Fibroblast of lung (primary cell): ENCODE measurements at regions not wholly inside any gene's neighbourhood (a gene's known extent, or its start where the extent isn't known, plus 50 kb on each side); places are given as distances from the start of the nearest gene placed in this dataset.

Experiments
- DNase-seq, 2 donors: peaks; one replicate each; pipeline versions ENCODE4 v3.0.0 to v3.0.0-alpha.2; 2010; ENCODE audit warnings: low read depth in 2 of 2
- H2AFZ ChIP-seq: 2 replicates; pipeline ENCODE4 v1.5.1; 2012; ENCODE audit warnings: low read length, control low read depth, inconsistent platforms
- H3K27ac ChIP-seq: 2 replicates; pipeline ENCODE4 v1.5.1; 2011; ENCODE audit warnings: low read length, control low read depth; ENCODE audit not compliant: insufficient read depth
- H3K27me3 ChIP-seq: 2 replicates; pipeline ENCODE4 v1.5.1; 2011; ENCODE audit warnings: mild to moderate bottlenecking, low read length; ENCODE audit not compliant: control insufficient read depth, insufficient read depth
- H3K36me3 ChIP-seq: 2 replicates; pipeline ENCODE4 v1.5.1; 2011; ENCODE audit warnings: low read length; ENCODE audit not compliant: control insufficient read depth, insufficient read depth
- H3K4me1 ChIP-seq: 2 replicates; pipeline ENCODE4 v1.5.1; 2011; ENCODE audit warnings: low read length; ENCODE audit not compliant: control insufficient read depth, insufficient read depth; ENCODE audit errors: extremely low read depth
- H3K4me2 ChIP-seq: 2 replicates; pipeline ENCODE4 v1.5.1; 2011; ENCODE audit warnings: low read length, control low read depth; ENCODE audit not compliant: insufficient read depth; ENCODE audit errors: extremely low read depth
- H3K4me3 ChIP-seq, 4 experiments: fragments of 200-600 bp in 1 of 4; sonication (generic) in 1 of 4; replicated peaks in 1 of 4; 2 replicates each; pipeline ENCODE4 v1.5.1; 2011 to 2016; ENCODE audit warnings: low read length in 4 of 4, low read depth in 3 of 4, mild to moderate bottlenecking in 3 of 4, control low read depth in 2 of 4, inconsistent platforms in 1 of 4, mixed read lengths in 1 of 4; ENCODE audit not compliant: insufficient read depth in 1 of 4; ENCODE audit errors: control extremely low read depth in 1 of 4
- H3K79me2 ChIP-seq: 2 replicates; pipeline ENCODE4 v1.5.1; 2012; ENCODE audit warnings: mild to moderate bottlenecking, low read length, inconsistent platforms; ENCODE audit not compliant: control insufficient read depth, insufficient read depth
- H3K9ac ChIP-seq: 2 replicates; pipeline ENCODE4 v1.5.1; 2011; ENCODE audit warnings: mild to moderate bottlenecking, low read length, control low read depth; ENCODE audit not compliant: insufficient read depth
- H3K9me3 ChIP-seq: 2 replicates; pipeline ENCODE4 v1.5.1; 2012; ENCODE audit warnings: low read depth, low read length; ENCODE audit not compliant: control insufficient read depth, insufficient read depth
- H4K20me1 ChIP-seq: 2 replicates; pipeline ENCODE4 v1.5.1; 2011; ENCODE audit warnings: low read length; ENCODE audit not compliant: control insufficient read depth, insufficient read depth; ENCODE audit errors: extremely low read depth
- EZH2 ChIP-seq: IDR thresholded peaks from 2 replicates; pipeline ENCODE4 v1.5.1; 2012; ENCODE audit warnings: low read length, control low read depth, mild to moderate bottlenecking; ENCODE audit errors: missing control alignments
- TF ChIP-seq, protein P1 (sequence below), 2 donors: IDR thresholded peaks in 1 of 2; conservative IDR thresholded peaks in 1 of 2; 1 replicate in 1 of 2; 2 replicates in 1 of 2; pipeline ENCODE4 v1.5.1; 2011 to 2012; ENCODE audit warnings: low read length in 2 of 2, control low read depth in 1 of 2, inconsistent platforms in 1 of 2, low read depth in 1 of 2, mild to moderate bottlenecking in 1 of 2

GRCh38 chr1:73953586-73953985 is 244.4 kb downstream of the LRRIQ3 start:
- no peaks in the 10 kb centered on the region for H4K20me1 ChIP-seq
- H3K36me3 ChIP-seq = no peaks in the 10 kb centered on the region
- no peaks in the 10 kb centered on the region for H3K4me1 ChIP-seq
- no peaks in the 10 kb centered on the region for H3K9me3 ChIP-seq
- no peak for DNase-seq
- TF ChIP-seq EZH2 = no peak
- TF ChIP-seq, protein P1, sequence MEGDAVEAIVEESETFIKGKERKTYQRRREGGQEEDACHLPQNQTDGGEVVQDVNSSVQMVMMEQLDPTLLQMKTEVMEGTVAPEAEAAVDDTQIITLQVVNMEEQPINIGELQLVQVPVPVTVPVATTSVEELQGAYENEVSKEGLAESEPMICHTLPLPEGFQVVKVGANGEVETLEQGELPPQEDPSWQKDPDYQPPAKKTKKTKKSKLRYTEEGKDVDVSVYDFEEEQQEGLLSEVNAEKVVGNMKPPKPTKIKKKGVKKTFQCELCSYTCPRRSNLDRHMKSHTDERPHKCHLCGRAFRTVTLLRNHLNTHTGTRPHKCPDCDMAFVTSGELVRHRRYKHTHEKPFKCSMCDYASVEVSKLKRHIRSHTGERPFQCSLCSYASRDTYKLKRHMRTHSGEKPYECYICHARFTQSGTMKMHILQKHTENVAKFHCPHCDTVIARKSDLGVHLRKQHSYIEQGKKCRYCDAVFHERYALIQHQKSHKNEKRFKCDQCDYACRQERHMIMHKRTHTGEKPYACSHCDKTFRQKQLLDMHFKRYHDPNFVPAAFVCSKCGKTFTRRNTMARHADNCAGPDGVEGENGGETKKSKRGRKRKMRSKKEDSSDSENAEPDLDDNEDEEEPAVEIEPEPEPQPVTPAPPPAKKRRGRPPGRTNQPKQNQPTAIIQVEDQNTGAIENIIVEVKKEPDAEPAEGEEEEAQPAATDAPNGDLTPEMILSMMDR (conservative IDR thresholded peaks at IDR 0.05 in 1 of 2, IDR thresholded peaks at IDR 0.05 in 1 of 2; ENCODE audit: low read depth in 1 of 2, low read length in 2 of 2) = no peak
- H2AFZ ChIP-seq = no peak overlapping the region
- no peak overlapping the region for H3K4me2 ChIP-seq
- no peak overlapping the region for H3K27ac ChIP-seq
- no peaks in the 10 kb centered on the region for H3K79me2 ChIP-seq
- H3K27me3 ChIP-seq = no peaks in the 10 kb centered on the region
- no peak overlapping the region for H3K4me3 ChIP-seq
- no peak overlapping the region for H3K9ac ChIP-seq

- Histone ChIP-seq H3K4me2 (no peak overlapping the region), H3K27ac (no peak overlapping the region), H3K27me3 (no peaks in the 10 kb centered on the region), H2AFZ (no peak overlapping the region), H4K20me1 (no peaks in the 10 kb centered on the region), H3K9ac (no peak overlapping the region), H3K4me1 (no peaks in the 10 kb centered on the region), H3K79me2 (no peaks in the 10 kb centered on the region), H3K36me3 (no peaks in the 10 kb centered on the region), H3K4me3 (no peak overlapping the region), H3K9me3 (no peaks in the 10 kb centered on the region)
- DNase-seq = no peak
- no peak for TF ChIP-seq EZH2
- TF ChIP-seq, protein P1 (conservative IDR thresholded peaks at IDR 0.05 in 1 of 2, IDR thresholded peaks at IDR 0.05 in 1 of 2; ENCODE audit: low read depth in 1 of 2, low read length in 2 of 2) = no peak
Measured at GRCh38 chr1:73953186-73953585, 244.8 kb downstream of the LRRIQ3 start.

GRCh38 chr1:73948055-73948454 is 249.9 kb downstream of the LRRIQ3 start:
- Histone ChIP-seq H3K9ac (no peak overlapping the region), H3K36me3 (no peaks in the 10 kb centered on the region), H3K79me2 (no peaks in the 10 kb centered on the region), H3K4me1 (no peaks in the 10 kb centered on the region), H3K9me3 (no peaks in the 10 kb centered on the region), H2AFZ (no peak overlapping the region), H3K27ac (no peak overlapping the region), H3K4me3 (no peak overlapping the region), H3K27me3 (no peaks in the 10 kb centered on the region), H3K4me2 (no peak overlapping the region), H4K20me1 (no peaks in the 10 kb centered on the region)
- no peak for DNase-seq
- TF ChIP-seq, protein P1 (conservative IDR thresholded peaks at IDR 0.05 in 1 of 2, IDR thresholded peaks at IDR 0.05 in 1 of 2; ENCODE audit: low read depth in 1 of 2, low read length in 2 of 2) = no peak
- no peak for TF ChIP-seq EZH2
